ENCODE measurements at regions not wholly inside any gene's neighbourhood (a gene's known extent, or its start where the extent isn't known, plus 50 kb on each side); places are given as distances from the start of the nearest gene placed in this dataset.
"Not testable (repeated sequence)": the region's sequence is repeated elsewhere in the genome, so short reads cannot be mapped to it uniquely, and the experiment has no call there.

DNA sequence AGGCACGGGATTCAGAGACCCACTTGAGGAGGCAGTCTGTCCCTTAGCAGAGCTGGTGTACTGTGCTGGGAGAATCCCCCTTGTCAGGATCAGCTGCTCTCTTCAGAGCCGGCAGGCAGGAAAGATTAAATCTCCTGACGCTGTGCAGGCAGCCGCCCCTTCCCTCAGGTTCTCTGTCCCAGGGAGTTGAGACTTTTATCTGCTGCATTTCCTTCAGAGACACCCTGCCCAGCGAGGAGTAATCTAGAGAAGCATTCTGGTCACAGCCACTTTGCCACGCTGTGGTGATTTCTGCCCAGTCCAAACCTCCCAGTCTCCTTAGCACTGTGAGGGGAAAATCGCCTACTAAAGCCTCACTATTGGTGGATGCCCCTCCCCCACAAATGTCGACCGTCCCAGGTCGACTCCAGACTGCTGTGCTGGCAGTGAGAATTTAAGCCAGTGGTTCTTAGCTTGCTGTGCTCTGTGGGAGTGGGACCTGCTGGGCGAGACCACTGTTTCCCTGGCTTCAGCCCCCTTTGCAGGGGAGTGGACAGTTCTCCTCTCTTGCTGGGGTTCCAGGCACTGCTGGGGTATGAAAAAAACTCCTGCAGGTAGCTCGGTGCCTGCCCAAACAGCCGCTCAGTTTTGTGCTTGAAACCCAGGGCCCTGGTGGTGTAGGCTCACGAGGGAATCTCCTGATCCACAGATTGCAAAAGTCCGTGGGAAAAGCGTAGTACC, 265.4 kb downstream of the ZWINT start:
- H3K27ac Mint-ChIP-seq, result no peak overlapping the region
- H3K4me1 Mint-ChIP-seq (ENCODE audit: low read depth), result no peaks in the 10 kb centered on the region
- intact Hi-C loops (cut with micrococcal nuclease), result no loop called here
- no peaks in the 10 kb centered on the region for H3K36me3 Mint-ChIP-seq (ENCODE audit: low read depth)
- peaks cover 30% of the 10 kb centered on the region for H3K9me3 Mint-ChIP-seq
- H3K4me3 Mint-ChIP-seq (ENCODE audit: low read depth), result no peak overlapping the region
- H3K27me3 Mint-ChIP-seq (ENCODE audit: low read depth), result no peaks in the 10 kb centered on the region
- DNase-seq (ENCODE audit: low spot score), result no peak

- intact Hi-C loops (cut with micrococcal nuclease); H3K27ac Mint-ChIP-seq: not testable (repeated sequence)
Observed at GRCh38 chr10:56093645-56094044, 267.4 kb downstream of the ZWINT start.

GRCh38 chr10:56091872-56092271, 269.2 kb downstream of the ZWINT start:
- Mint-ChIP-seq H3K4me3 (ENCODE audit: low read depth) (no peak overlapping the region), H3K27me3 (ENCODE audit: low read depth) (no peaks in the 10 kb centered on the region), H3K36me3 (ENCODE audit: low read depth) (no peaks in the 10 kb centered on the region), H3K27ac (no peak overlapping the region), H3K4me1 (ENCODE audit: low read depth) (no peaks in the 10 kb centered on the region), H3K9me3 (peaks cover 51% of the 10 kb centered on the region)
- no peak for DNase-seq (ENCODE audit: low spot score)
- intact Hi-C loops (cut with micrococcal nuclease), result no loop called here

More at GRCh38 chr10:56093645-56094044, 267.4 kb downstream of the ZWINT start:
- DNase-seq (ENCODE audit: low spot score); H3K36me3 Mint-ChIP-seq (ENCODE audit: low read depth); H3K4me3 Mint-ChIP-seq (ENCODE audit: low read depth); H3K27me3 Mint-ChIP-seq (ENCODE audit: low read depth); H3K4me1 Mint-ChIP-seq (ENCODE audit: low read depth): not testable (repeated sequence)
- H3K9me3 Mint-ChIP-seq, result peaks cover 40% of the 10 kb centered on the region

GRCh38 chr10:56090914-56091540, 270.0 kb downstream of the ZWINT start:
- Mint-ChIP-seq H3K27ac (no peak overlapping the region), H3K4me1 (ENCODE audit: low read depth) (no peaks in the 10 kb centered on the region), H3K4me3 (ENCODE audit: low read depth) (no peak overlapping the region), H3K36me3 (ENCODE audit: low read depth) (no peaks in the 10 kb centered on the region), H3K9me3 (peaks cover 43% of the 10 kb centered on the region), H3K27me3 (ENCODE audit: low read depth) (no peaks in the 10 kb centered on the region)
- intact Hi-C loops (cut with micrococcal nuclease), result no loop called here
- no peak for DNase-seq (ENCODE audit: low spot score)

- H3K4me3 Mint-ChIP-seq (ENCODE audit: low read depth), result no peak overlapping the region
- H3K9me3 Mint-ChIP-seq, result peaks cover 44% of the 10 kb centered on the region
- H3K27ac Mint-ChIP-seq, result no peak overlapping the region
- H3K4me1 Mint-ChIP-seq (ENCODE audit: low read depth), result no peaks in the 10 kb centered on the region
- DNase-seq (ENCODE audit: low spot score), result no peak
- H3K27me3 Mint-ChIP-seq (ENCODE audit: low read depth), result no peaks in the 10 kb centered on the region
- intact Hi-C loops (cut with micrococcal nuclease), result no loop called here
- no peaks in the 10 kb centered on the region for H3K36me3 Mint-ChIP-seq (ENCODE audit: low read depth)
Observed at GRCh38 chr10:56085406-56086122, 275.5 kb downstream of the ZWINT start.

- Mint-ChIP-seq H3K27ac (no peak overlapping the region), H3K36me3 (ENCODE audit: low read depth) (no peaks in the 10 kb centered on the region), H3K4me1 (ENCODE audit: low read depth) (no peaks in the 10 kb centered on the region), H3K9me3 (peaks cover 34% of the 10 kb centered on the region), H3K27me3 (ENCODE audit: low read depth) (no peaks in the 10 kb centered on the region), H3K4me3 (ENCODE audit: low read depth) (no peak overlapping the region)
- intact Hi-C loops (cut with micrococcal nuclease), result no loop called here
- DNase-seq (ENCODE audit: low spot score), result no peak
Observed at GRCh38 chr10:56082169-56082568, 278.9 kb downstream of the ZWINT start.

DNA sequence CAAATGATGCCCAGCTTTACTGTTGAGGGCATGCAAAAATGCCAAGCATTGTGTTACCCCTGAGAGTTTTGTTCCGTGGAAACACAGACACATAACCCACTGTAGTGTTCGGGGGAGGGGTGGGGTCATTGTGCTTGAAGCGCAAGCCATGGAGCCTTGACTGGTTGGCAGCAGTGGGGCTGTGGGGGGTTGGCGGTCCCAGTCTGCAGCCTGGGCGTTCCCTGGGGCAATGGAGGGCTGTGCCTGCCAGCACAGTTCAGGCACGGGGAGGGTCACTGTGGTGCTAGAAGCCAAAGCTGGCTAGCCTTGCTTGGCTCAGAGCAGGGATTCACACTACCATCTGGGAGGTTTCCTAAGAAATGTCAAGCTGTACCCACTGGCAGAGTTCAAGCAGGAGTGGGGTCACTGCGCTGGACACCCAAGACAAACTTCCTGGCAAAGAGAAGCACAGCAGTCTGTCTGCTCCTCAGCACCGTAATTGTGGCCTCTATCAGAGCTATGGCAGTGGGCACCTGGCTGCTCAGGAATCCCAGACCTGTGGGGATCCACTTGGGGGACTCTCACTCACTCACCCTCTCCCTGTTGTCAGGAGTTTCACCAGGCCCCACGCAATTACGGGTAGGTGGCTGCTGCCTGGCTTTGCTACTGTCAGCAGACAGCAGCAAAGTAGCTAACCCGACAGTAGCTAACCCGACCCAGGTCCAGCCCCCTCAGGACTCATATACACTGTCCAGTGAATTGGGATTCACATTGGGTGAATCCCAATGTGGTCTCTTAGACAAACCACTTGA, 292.4 kb downstream of the ZWINT start:
- Mint-ChIP-seq H3K27me3 (ENCODE audit: low read depth) (no peaks in the 10 kb centered on the region), H3K27ac (no peak overlapping the region)
- intact Hi-C loops (cut with micrococcal nuclease), result no loop called here

GRCh38 chr10:56068040-56068439, 293.0 kb downstream of the ZWINT start:
- H3K4me3 Mint-ChIP-seq (ENCODE audit: low read depth), result no peak overlapping the region
- intact Hi-C loops (cut with micrococcal nuclease), result no loop called here
- no peaks in the 10 kb centered on the region for H3K36me3 Mint-ChIP-seq (ENCODE audit: low read depth)
- DNase-seq (ENCODE audit: low spot score), result no peak
- no peaks in the 10 kb centered on the region for H3K4me1 Mint-ChIP-seq (ENCODE audit: low read depth)
- peaks cover 51% of the 10 kb centered on the region for H3K9me3 Mint-ChIP-seq
- H3K27me3 Mint-ChIP-seq (ENCODE audit: low read depth), result no peaks in the 10 kb centered on the region
- no peak overlapping the region for H3K27ac Mint-ChIP-seq

More for the DNA sequence above, 292.4 kb downstream of the ZWINT start:
- Mint-ChIP-seq H3K4me1 (ENCODE audit: low read depth) (no peaks in the 10 kb centered on the region), H3K36me3 (ENCODE audit: low read depth) (no peaks in the 10 kb centered on the region), H3K9me3 (peaks cover 50% of the 10 kb centered on the region), H3K4me3 (ENCODE audit: low read depth) (no peak overlapping the region)
- no peak for DNase-seq (ENCODE audit: low spot score)

DNA sequence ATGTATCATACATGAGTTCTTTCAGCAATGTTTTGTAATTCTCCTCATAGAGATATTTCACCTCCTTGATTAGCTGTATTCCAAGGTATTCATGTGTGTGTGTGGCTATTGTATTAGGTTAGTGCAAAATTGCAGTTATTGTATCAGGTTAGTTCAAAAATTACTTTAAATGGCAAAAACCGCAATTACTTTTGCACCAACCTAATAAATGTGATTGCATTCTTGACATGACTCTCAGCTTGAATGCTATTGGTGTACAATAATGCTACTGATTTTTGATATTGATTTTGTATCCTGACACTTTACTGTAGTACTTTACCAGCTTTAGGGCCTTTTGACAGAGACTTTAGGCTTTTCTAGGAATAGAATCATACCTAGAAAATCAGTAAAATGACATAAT, 297.4 kb downstream of the ZWINT start:
- DNase-seq (ENCODE audit: low spot score), result no peak
- intact Hi-C loops (cut with micrococcal nuclease), result no loop called here
- no peaks in the 10 kb centered on the region for H3K36me3 Mint-ChIP-seq (ENCODE audit: low read depth)
- H3K27me3 Mint-ChIP-seq (ENCODE audit: low read depth), result no peaks in the 10 kb centered on the region
- no peaks in the 10 kb centered on the region for H3K4me1 Mint-ChIP-seq (ENCODE audit: low read depth)
- no peak overlapping the region for H3K4me3 Mint-ChIP-seq (ENCODE audit: low read depth)
- H3K9me3 Mint-ChIP-seq, result peaks cover 49% of the 10 kb centered on the region
- no peak overlapping the region for H3K27ac Mint-ChIP-seq

DNA sequence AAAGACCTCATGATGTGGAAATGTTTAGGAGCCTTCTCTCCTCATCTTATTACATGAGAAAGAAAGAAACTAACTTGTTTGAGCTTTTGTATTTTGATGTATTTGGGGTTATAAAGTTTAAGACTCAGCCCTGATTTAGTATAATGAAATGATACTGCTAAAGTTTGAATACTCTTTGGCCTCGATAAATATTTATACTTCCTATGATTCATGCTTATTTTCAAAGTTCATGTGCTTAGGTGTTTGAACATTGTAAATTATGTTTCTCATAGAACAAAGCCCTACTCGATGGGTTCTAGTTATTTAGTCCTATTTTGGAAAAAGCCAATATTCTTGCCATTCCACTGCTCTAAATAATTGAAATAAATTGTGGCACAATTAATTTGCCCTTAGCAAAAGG, 303.2 kb downstream of the ZWINT start:
- no peaks in the 10 kb centered on the region for H3K36me3 Mint-ChIP-seq (ENCODE audit: low read depth)
- H3K4me3 Mint-ChIP-seq (ENCODE audit: low read depth), result no peak overlapping the region
- no peaks in the 10 kb centered on the region for H3K4me1 Mint-ChIP-seq (ENCODE audit: low read depth)
- no peak overlapping the region for H3K27ac Mint-ChIP-seq
- no peaks in the 10 kb centered on the region for H3K27me3 Mint-ChIP-seq (ENCODE audit: low read depth)
- no peak for DNase-seq (ENCODE audit: low spot score)
- intact Hi-C loops (cut with micrococcal nuclease), result no loop called here
- peaks cover 14% of the 10 kb centered on the region for H3K9me3 Mint-ChIP-seq

DNA sequence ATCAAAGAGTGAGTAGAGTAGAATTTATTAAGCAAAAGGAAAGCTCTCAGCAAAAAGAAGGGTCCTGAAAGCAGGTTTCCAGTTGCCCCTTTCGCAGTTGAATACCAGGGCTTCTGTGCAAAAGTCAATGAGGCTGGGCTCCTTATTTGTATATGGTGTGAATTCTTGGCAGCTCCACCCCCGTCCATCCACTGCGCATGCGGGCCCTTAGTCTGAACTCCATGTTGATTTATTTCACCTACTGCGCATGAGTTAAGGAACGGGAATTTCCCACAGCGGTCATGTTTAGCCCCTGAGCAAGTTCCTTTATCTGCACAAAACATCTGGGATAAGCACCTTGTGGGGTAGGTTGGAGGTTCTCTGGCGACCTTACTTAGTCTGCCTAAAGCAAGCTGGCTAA, 325.6 kb downstream of the ZWINT start:
- no peaks in the 10 kb centered on the region for H3K4me1 Mint-ChIP-seq (ENCODE audit: low read depth)
- no peak for DNase-seq (ENCODE audit: low spot score)
- peaks cover 10% of the 10 kb centered on the region for H3K9me3 Mint-ChIP-seq
- H3K27me3 Mint-ChIP-seq (ENCODE audit: low read depth), result no peaks in the 10 kb centered on the region
- no peak overlapping the region for H3K4me3 Mint-ChIP-seq (ENCODE audit: low read depth)
- intact Hi-C loops (cut with micrococcal nuclease), result no loop called here
- no peaks in the 10 kb centered on the region for H3K36me3 Mint-ChIP-seq (ENCODE audit: low read depth)
- no peak overlapping the region for H3K27ac Mint-ChIP-seq

- DNase-seq (ENCODE audit: low spot score), result no peak
- intact Hi-C loops (cut with micrococcal nuclease), result no loop called here
- Mint-ChIP-seq H3K27me3 (ENCODE audit: low read depth) (no peaks in the 10 kb centered on the region), H3K27ac (no peak overlapping the region), H3K36me3 (ENCODE audit: low read depth) (no peaks in the 10 kb centered on the region), H3K9me3 (peaks cover 4% of the 10 kb centered on the region), H3K4me1 (ENCODE audit: low read depth) (no peaks in the 10 kb centered on the region), H3K4me3 (ENCODE audit: low read depth) (no peak overlapping the region)
Observed at GRCh38 chr10:56028298-56029132, 332.5 kb downstream of the ZWINT start.
